D721Med (cell line): ENCODE measurements at regions not wholly inside any gene's neighbourhood (a gene's known extent, or its start where the extent isn't known, plus 50 kb on each side); places are given as distances from the start of the nearest gene placed in this dataset.

Experiments used
- DNase-seq: peaks from one replicate; pipeline ENCODE4 v3.0.0; 2011; ENCODE audit warnings: low spot score; ENCODE audit not compliant: insufficient read length
- FAIRE-seq: peaks from 2 replicates; lab custom pipeline; 2011; peaks lifted over from hg19 to GRCh38; lab: Jason Lieb, UNC
- TF ChIP-seq, protein P1 (sequence below): IDR thresholded peaks from 2 replicates; pipeline ENCODE4 v1.5.1; 2012; ENCODE audit warnings: mild to moderate bottlenecking, control low read depth; ENCODE audit not compliant: insufficient read depth; ENCODE audit errors: missing control alignments

DNA sequence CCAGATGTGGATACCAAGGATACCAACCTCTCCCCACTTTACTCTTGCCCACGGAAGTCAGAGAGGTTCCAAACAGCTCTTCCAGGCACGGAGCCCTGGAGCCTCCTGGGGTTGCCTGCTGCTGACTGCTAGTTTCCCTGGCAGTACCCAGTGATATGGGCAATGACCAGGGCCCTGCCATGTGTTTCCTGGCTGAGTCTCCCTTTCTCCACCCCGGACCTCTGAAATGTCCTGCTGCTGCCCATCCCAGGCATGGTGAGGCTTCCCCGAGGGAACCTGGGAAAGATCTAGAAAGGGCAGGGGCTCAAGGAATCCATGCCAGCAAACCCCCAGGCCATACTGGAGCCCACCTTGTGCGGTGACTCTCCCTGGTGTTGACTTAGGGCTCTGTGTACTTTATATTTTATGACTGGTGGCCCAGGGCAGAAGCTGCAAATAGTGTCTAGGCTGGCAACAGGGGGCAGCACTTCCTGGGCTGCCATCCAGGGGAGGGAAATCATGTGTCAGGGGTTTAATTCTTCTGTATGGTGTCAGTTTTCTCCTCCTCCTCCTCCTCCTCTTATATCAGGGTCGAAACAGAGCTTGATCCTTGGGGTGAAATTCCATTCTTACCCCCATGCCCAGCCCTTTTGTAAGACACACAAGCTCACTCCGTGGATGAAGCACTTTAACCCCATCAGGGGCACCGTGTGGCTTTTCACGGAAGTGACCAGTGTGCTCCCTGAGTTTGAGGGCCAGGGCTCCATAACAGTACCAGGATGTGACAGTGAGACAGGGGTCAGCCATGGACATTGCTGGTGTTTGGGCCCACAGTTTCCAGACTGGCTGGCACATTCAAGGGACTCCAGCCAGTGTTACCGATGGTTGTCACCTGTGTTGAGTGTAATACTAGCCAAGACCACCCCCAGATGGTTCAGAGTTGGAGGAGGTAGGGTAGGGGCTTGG, 62.4 kb upstream of the GDF10 start:
- TF ChIP-seq, protein P1, sequence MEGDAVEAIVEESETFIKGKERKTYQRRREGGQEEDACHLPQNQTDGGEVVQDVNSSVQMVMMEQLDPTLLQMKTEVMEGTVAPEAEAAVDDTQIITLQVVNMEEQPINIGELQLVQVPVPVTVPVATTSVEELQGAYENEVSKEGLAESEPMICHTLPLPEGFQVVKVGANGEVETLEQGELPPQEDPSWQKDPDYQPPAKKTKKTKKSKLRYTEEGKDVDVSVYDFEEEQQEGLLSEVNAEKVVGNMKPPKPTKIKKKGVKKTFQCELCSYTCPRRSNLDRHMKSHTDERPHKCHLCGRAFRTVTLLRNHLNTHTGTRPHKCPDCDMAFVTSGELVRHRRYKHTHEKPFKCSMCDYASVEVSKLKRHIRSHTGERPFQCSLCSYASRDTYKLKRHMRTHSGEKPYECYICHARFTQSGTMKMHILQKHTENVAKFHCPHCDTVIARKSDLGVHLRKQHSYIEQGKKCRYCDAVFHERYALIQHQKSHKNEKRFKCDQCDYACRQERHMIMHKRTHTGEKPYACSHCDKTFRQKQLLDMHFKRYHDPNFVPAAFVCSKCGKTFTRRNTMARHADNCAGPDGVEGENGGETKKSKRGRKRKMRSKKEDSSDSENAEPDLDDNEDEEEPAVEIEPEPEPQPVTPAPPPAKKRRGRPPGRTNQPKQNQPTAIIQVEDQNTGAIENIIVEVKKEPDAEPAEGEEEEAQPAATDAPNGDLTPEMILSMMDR: no peak
- DNase-seq: no peak
- no peak for FAIRE-seq

DNA sequence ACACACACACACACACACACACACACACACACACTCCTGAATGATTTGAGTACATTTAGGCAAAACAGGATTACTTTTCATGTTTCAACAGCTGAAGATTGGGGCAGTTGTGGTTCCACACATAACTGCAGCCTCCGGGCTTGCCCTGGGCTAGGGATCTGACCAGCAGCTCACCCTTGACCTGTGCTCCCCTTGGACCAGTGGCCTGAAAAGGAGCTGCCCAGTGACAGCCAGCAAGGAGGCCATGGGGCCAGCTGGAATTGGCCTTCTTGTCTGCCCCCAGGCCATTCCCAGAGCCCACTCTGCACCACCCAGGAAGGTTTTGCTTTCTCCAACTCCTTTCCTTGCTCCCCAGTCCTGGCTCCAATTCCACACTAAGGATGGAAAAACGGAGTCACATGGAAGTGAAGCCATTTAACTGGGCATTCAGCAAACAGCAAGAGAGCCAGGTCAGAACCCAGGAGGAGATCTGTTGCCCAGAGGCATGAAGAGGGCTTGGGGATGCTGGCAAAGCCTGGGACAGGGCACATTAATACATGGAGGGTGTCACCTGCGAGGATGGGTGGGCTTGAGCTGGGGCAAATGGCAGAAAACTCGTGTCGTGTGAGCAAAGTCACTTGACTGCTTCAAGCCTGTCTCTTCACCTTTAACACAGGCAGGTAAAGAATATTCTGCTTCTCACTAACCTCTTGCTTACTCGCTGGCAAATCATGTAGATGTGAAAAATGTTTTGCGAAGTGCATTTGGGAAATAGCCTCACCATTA, 61.5 kb upstream of the GDF10 start:
- DNase-seq: no peak
- FAIRE-seq: no peak
- TF ChIP-seq, protein P1: no peak

DNA sequence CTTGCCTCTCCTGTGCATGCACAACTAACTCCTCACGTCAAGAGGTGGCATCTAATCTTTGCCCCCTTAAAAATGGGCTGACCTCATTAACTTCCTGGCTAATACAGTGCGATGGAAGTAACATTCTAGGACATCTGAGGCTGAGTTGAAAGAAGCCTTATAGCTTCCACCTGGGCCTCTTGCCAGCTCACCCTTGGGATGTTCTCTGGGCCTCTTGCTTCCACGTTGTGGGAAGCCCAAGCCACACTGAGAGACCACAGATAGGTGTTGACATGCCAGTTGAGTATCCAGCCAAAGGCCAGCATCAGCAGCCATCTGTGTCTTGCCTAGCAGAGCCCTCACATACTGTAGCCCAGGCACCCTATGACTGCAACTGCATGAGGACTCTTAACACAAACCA, 60.8 kb upstream of the GDF10 start:
- TF ChIP-seq, protein P1: no peak
- DNase-seq (no peak), FAIRE-seq (no peak)

DNA sequence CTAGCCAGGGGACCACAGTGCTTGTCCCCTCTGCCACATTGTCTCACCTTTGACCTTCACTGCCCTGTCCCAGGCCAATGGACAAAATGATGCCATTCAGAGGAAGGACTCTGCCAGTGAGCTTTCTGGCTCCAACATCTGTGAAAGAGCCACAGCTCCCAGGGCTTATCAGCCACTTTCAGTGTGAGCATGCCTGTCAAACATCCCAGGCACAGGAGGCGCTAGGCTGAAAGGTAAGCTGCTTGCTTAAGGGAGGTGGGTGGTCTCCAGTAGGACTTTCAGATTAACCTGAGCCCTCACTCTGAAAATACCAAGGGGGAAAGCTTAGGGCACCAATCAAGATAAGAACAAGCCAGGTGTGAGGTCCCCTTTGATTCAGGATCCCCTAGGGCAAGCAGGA, 59.8 kb upstream of the GDF10 start:
- FAIRE-seq (no peak), DNase-seq (no peak)
- TF ChIP-seq, protein P1: no peak

DNA sequence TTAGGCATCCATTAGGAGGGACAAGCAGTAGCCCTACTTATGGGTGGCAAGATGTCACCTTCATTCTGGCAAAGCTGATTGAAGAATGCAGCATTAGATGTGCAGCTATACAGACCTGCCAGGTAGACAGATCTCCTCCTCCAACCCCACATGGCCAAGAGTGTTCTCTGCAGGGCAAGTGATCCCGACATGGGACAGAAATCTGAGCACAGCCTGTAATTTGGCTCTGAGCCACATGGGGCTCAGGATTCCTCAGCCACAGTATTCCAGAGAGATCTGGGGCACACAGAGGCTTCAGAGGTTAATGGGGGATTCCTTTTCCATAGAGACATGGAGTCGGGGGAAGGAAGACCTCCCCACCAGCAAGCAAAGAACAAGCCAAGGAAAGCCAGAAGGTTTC, 58.7 kb upstream of the GDF10 start:
- TF ChIP-seq, protein P1: no peak
- FAIRE-seq: no peak
- DNase-seq: no peak

DNA sequence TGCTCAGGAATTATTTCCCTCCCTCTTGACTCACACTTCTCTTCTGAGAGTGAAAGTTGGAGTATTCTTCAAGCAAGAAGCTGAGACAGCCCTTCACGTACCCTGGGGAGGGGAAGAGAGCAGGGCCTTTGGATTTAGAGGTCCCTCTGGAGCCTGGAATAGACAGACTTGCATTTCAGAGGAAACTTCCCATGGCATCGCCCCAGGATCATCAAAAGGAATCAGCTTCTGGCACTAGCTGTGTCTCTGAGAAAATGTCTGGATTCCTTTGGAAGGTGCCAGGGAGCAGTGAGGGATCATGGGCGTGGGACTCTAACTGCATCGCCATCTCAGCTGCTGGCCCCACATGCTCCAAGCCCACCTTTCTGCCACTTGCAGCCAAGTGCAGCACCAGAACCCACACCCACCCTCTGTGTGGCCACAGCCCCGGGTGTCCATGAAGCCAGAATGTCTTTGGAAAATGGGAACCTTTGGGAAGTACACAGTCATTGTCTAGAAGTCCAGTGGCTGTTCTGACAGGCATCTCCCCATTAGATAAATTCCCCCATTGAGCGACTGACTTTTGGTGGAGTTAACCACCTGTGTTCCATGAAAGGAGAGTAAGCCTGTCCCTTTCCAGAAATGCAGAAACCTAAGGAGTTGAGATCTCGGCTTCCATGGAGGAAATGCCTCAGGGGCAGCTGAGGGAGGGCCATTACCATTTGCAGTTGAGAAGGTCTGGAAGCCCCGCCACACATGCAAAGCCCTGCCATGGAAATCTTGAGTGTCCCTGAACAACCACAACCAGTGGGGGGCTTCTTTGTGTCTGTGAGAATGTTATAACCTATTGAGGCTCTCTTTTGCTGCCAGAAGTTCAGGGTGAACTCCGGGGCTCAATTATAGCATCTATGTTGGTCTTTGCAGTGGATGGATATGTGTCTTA, 57.8 kb upstream of the GDF10 start:
- FAIRE-seq: no peak
- TF ChIP-seq, protein P1: no peak

More for the DNA sequence above, 57.8 kb upstream of the GDF10 start:
- DNase-seq: no peak
